Mammary epithelial cell (primary cell): ENCODE measurements at regions not wholly inside any gene's neighbourhood (a gene's known extent, or its start where the extent isn't known, plus 50 kb on each side); places are given as distances from the start of the nearest gene placed in this dataset.

Source experiments
- EZH2 ChIP-seq: IDR thresholded peaks from 2 replicates; pipeline ENCODE4 v1.6.1; 2012; ENCODE audit warnings: low read length, inconsistent platforms, borderline replicate concordance
- TF ChIP-seq, protein P1 (sequence below), 2 donors: IDR thresholded peaks in 1 of 2; conservative IDR thresholded peaks in 1 of 2; 2 replicates each; pipeline ENCODE4 v1.5.1; 2011 to 2012; ENCODE audit warnings: inconsistent platforms in 2 of 2, low read length in 2 of 2, mild to moderate bottlenecking in 2 of 2, control low read depth in 1 of 2, low read depth in 1 of 2; ENCODE audit not compliant: insufficient read depth in 1 of 2; ENCODE audit errors: extremely low read depth in 1 of 2

DNA sequence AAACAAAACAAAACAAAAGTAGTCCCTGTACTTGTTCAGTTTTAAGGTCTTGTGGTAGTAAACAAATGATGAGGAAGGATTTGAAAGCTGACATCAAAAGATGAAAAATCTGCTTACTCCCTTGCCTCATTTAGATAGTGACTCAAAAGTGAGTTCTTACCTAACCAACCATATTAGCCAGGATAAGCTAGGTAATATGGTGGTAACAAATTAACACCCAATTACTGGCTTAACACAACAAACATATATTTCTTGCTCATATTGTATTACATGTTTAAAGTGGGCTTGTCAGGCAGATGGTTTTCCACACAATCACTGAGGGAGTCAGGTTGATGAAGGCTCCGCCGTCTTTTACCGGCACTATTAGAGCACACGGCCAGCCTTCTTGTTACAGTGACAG, 189.7 kb downstream of the PPARGC1A start:
- TF ChIP-seq, protein P1, sequence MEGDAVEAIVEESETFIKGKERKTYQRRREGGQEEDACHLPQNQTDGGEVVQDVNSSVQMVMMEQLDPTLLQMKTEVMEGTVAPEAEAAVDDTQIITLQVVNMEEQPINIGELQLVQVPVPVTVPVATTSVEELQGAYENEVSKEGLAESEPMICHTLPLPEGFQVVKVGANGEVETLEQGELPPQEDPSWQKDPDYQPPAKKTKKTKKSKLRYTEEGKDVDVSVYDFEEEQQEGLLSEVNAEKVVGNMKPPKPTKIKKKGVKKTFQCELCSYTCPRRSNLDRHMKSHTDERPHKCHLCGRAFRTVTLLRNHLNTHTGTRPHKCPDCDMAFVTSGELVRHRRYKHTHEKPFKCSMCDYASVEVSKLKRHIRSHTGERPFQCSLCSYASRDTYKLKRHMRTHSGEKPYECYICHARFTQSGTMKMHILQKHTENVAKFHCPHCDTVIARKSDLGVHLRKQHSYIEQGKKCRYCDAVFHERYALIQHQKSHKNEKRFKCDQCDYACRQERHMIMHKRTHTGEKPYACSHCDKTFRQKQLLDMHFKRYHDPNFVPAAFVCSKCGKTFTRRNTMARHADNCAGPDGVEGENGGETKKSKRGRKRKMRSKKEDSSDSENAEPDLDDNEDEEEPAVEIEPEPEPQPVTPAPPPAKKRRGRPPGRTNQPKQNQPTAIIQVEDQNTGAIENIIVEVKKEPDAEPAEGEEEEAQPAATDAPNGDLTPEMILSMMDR (conservative IDR thresholded peaks at IDR 0.05 in 1 of 2, IDR thresholded peaks at IDR 0.05 in 1 of 2; ENCODE audit: extremely low read depth in 1 of 2, insufficient read depth in 1 of 2, low read depth in 1 of 2, low read length in 2 of 2), result no peak
- TF ChIP-seq EZH2, result no peak
